Spleen (tissue), 7 donors: ENCODE measurements at regions not wholly inside any gene's neighbourhood (a gene's known extent, or its start where the extent isn't known, plus 50 kb on each side); places are given as distances from the start of the nearest gene placed in this dataset.

Experiments
- CTCF ChIP-seq, 11 experiments: fragments of 200-600 bp in 7 of 11; fragments of 450-650 bp in 4 of 11; sonication (generic) in 4 of 11; IDR thresholded peaks in 8 of 11; conservative IDR thresholded peaks in 3 of 11; 1 replicate in 7 of 11; 2 replicates in 4 of 11; pipeline versions ENCODE4 v1.4.0 to v1.8.0; 2016 to 2021; ENCODE audit warnings: antibody characterized with exemption in 11 of 11, inconsistent platforms in 4 of 11, mild to moderate bottlenecking in 1 of 11
- POLR2A ChIP-seq, 3 donors: fragments of 450-650 bp; IDR thresholded peaks; one replicate each; pipeline ENCODE4 v1.5.1; 2017; ENCODE audit warnings: antibody characterized with exemption in 3 of 3, mild to moderate bottlenecking in 1 of 3
- POLR2AphosphoS5 ChIP-seq, 3 donors: sonication (generic); formaldehyde crosslinking; IDR thresholded peaks; one replicate each; pipeline ENCODE4 v1.5.1; 2017; ENCODE audit warnings: antibody characterized with exemption in 3 of 3
- donor health status: DM: no; HTN: no; CAD: no; lungs with moderate emphysema.
- donor health status: DM: no; HTN: no; CAD: no.
- donor health status: DM: no; HTN: no; CAD: no.

GRCh38 chr4:96809563-96809962, 969.7 kb downstream of the PDHA2 start:
- TF ChIP-seq CTCF (IDR thresholded peaks at IDR 0.05 in 8 of 11, conservative IDR thresholded peaks at IDR 0.05 in 3 of 11) = no peak
- no peak for TF ChIP-seq POLR2A (IDR thresholded peaks at IDR 0.05)
- TF ChIP-seq POLR2AphosphoS5 (IDR thresholded peaks at IDR 0.05) = no peak
